HepG2 (cell line): ENCODE measurements at regions not wholly inside any gene's neighbourhood (a gene's known extent, or its start where the extent isn't known, plus 50 kb on each side); places are given as distances from the start of the nearest gene placed in this dataset.

Experiments
- ATAC-seq: fragments of 200-7000 bp; cut with Tn5 transposase; 3 replicates; pipeline ENCODE4 v1.9.1; 2020; ENCODE audit warnings: mild to moderate bottlenecking, moderate library complexity
- BruUV-seq: library from RNA; stranded (reverse); fragments of 400-500 nt; replicated peaks from 2 replicates; lab custom pipeline; 2021; lab: Mats Ljungman, UMichigan
- CTCF ChIA-PET: fragments of 300-600 bp; formaldehyde crosslinking; extraction: SDS; loops from one replicate; lab custom pipeline; 2021; ENCODE audit warnings: low total read pairs, inconsistent platforms, low intra/inter-chr PET ratio; lab: Yijun Ruan, JAX
- POLR2A ChIA-PET: fragments of 350-600 bp; sonication (Branson Sonifier 250); formaldehyde crosslinking; loops from one replicate; lab custom pipeline; 2020; ENCODE audit warnings: antibody characterized with exemption, inconsistent platforms; lab: Yijun Ruan, JAX
- DNase-seq: peaks from one replicate; pipeline ENCODE4 v3.0.0-alpha.2; 2015; ENCODE audit warnings: low spot score
- FAIRE-seq: peaks from 3 replicates; lab custom pipeline; 2011; peaks lifted over from hg19 to GRCh38; lab: Jason Lieb, UNC
- H2AFZ ChIP-seq: one replicate; pipeline ENCODE4 v1.6.1; 2011; ENCODE audit warnings: low read length, inconsistent platforms
- H3K27ac ChIP-seq: fragments of 300-600 bp; 3 replicates; pipeline ENCODE4 v1.8.0; 2011; ENCODE audit warnings: mixed run types, mild to moderate bottlenecking, mixed read lengths, low read length, inconsistent platforms; ENCODE audit not compliant: insufficient read depth; ENCODE audit errors: extremely low read length
- H3K27me3 ChIP-seq, 2 experiments: fragments of 200-600 bp in 1 of 2; 2 replicates in 1 of 2; 3 replicates in 1 of 2; pipeline versions ENCODE4 v1.6.0 to v1.8.0; 2011; ENCODE audit warnings: low read length in 2 of 2, mild to moderate bottlenecking in 2 of 2, moderate library complexity in 2 of 2, inconsistent platforms in 1 of 2; ENCODE audit not compliant: insufficient read depth in 2 of 2, control insufficient read depth in 1 of 2
- H3K36me3 ChIP-seq, 2 experiments: fragments of 200-600 bp in 1 of 2; replicated peaks in 1 of 2; 2 replicates in 1 of 2; 3 replicates in 1 of 2; pipeline versions ENCODE4 v1.5.1 to v1.8.0; 2011; ENCODE audit warnings: low read length in 2 of 2, inconsistent platforms in 1 of 2; ENCODE audit not compliant: insufficient read depth in 2 of 2, control insufficient read depth in 1 of 2
- H3K4me1 ChIP-seq: 2 replicates; pipeline ENCODE4 v1.5.1; 2012; ENCODE audit warnings: low read length, inconsistent platforms; ENCODE audit not compliant: insufficient read depth
- H3K4me2 ChIP-seq: 2 replicates; pipeline ENCODE4 v1.6.0; 2011; ENCODE audit warnings: low read depth, low read length, inconsistent platforms
- H3K4me3 ChIP-seq, 3 experiments: fragments of 200-600 bp in 1 of 3; sonication (generic), shearing (Covaris generic) in 1 of 3; replicated peaks in 1 of 3; 2 replicates each; pipeline ENCODE4 v1.5.1; 2011 to 2016; ENCODE audit warnings: low read length in 3 of 3, inconsistent platforms in 2 of 3, low read depth in 2 of 3, mild to moderate bottlenecking in 2 of 3, control low read depth in 1 of 3, mixed read lengths in 1 of 3; ENCODE audit not compliant: insufficient read depth in 1 of 3
- H3K79me2 ChIP-seq: one replicate; pipeline ENCODE4 v1.6.1; 2011; ENCODE audit warnings: low read length, inconsistent platforms; ENCODE audit not compliant: insufficient read depth
- H3K9ac ChIP-seq: 2 replicates; pipeline ENCODE4 v1.6.0; 2011; ENCODE audit warnings: mild to moderate bottlenecking, low read depth, low read length, inconsistent platforms; ENCODE audit not compliant: insufficient read depth
- H3K9me3 ChIP-seq: 2 replicates; pipeline ENCODE4 v1.5.1; 2012; ENCODE audit warnings: mild to moderate bottlenecking, low read length
- H4K20me1 ChIP-seq: 2 replicates; pipeline ENCODE4 v1.6.0; 2011; ENCODE audit warnings: inconsistent platforms, mild to moderate bottlenecking, low read length, moderate library complexity; ENCODE audit not compliant: insufficient read depth
- BRCA1 ChIP-seq: sonication (generic); formaldehyde crosslinking; IDR thresholded peaks from 2 replicates; pipeline ENCODE4 v1.4.0; 2020; ENCODE audit warnings: missing genetic modification reagents
- CBX1 ChIP-seq: IDR thresholded peaks from one replicate; pipeline ENCODE4 v1.6.1; 2016; ENCODE audit warnings: antibody characterized with exemption, low read depth
- E2F1 ChIP-seq: sonication (generic); formaldehyde crosslinking; IDR thresholded peaks from 2 replicates; pipeline ENCODE4 v1.5.0; 2020; ENCODE audit warnings: missing genetic modification reagents
- ELF1 ChIP-seq: sonication (generic); formaldehyde crosslinking; IDR thresholded peaks from 2 replicates; pipeline ENCODE4 v1.4.0; 2020; ENCODE audit warnings: missing genetic modification reagents
- GZF1 ChIP-seq: sonication (generic); formaldehyde crosslinking; IDR thresholded peaks from 2 replicates; pipeline ENCODE4 v1.5.1; 2020; ENCODE audit warnings: mild to moderate bottlenecking, missing genetic modification reagents
- IKZF1 ChIP-seq: fragments of 450-650 bp; IDR thresholded peaks from 2 replicates; pipeline ENCODE4 v1.7.1; 2016
- MBD4 ChIP-seq: IDR thresholded peaks from 2 replicates; pipeline ENCODE4 v1.6.1; 2012; ENCODE audit warnings: low read length, inconsistent platforms, borderline replicate concordance
- NFIB ChIP-seq: sonication (generic); formaldehyde crosslinking; IDR thresholded peaks from 2 replicates; pipeline ENCODE4 v1.9.0; 2021; ENCODE audit warnings: missing genetic modification reagents, mild to moderate bottlenecking, borderline replicate concordance
- THAP11 ChIP-seq: IDR thresholded peaks from 2 replicates; pipeline ENCODE4 v1.6.1; 2016; ENCODE audit warnings: missing biosample characterization, missing genetic modification reagents
- ZFP36L1 ChIP-seq: sonication (generic); formaldehyde crosslinking; IDR thresholded peaks from 2 replicates; pipeline ENCODE4 v1.8.0; 2022; ENCODE audit warnings: mild to moderate bottlenecking, missing genetic modification reagents, moderate library complexity
- ZKSCAN1 ChIP-seq: fragments of 150-350 bp; IDR thresholded peaks from 2 replicates; pipeline ENCODE4 v1.6.1; 2014; ENCODE audit warnings: low read length
- ZNF264 ChIP-seq: sonication (generic); formaldehyde crosslinking; IDR thresholded peaks from 2 replicates; pipeline ENCODE4 v1.4.0; 2020; ENCODE audit warnings: missing genetic modification reagents
- ZNF33B ChIP-seq: sonication (generic); formaldehyde crosslinking; IDR thresholded peaks from 2 replicates; pipeline ENCODE4 v1.5.1; 2020; ENCODE audit warnings: mild to moderate bottlenecking, missing genetic modification reagents
- ZNF496 ChIP-seq: sonication (generic); formaldehyde crosslinking; IDR thresholded peaks from 2 replicates; pipeline ENCODE4 v1.8.1; 2023; ENCODE audit warnings: mild to moderate bottlenecking, moderate library complexity, missing genetic modification reagents; ENCODE audit not compliant: insufficient replicate concordance
- ZNF549 ChIP-seq: sonication (generic); formaldehyde crosslinking; IDR thresholded peaks from 2 replicates; pipeline ENCODE4 v1.5.0; 2020; ENCODE audit warnings: missing genetic modification reagents
- ZNF556 ChIP-seq: sonication (generic); formaldehyde crosslinking; IDR thresholded peaks from 2 replicates; pipeline ENCODE4 v1.4.0; 2020; ENCODE audit warnings: mild to moderate bottlenecking, missing genetic modification reagents, borderline replicate concordance
- ZNF569 ChIP-seq: sonication (generic); formaldehyde crosslinking; IDR thresholded peaks from 2 replicates; pipeline ENCODE4 v1.5.0; 2020; ENCODE audit warnings: mild to moderate bottlenecking, missing genetic modification reagents, moderate library complexity, borderline replicate concordance
- ZNF660 ChIP-seq: sonication (generic); formaldehyde crosslinking; IDR thresholded peaks from 2 replicates; pipeline ENCODE4 v1.5.1; 2020; ENCODE audit warnings: mild to moderate bottlenecking, low read depth, missing genetic modification reagents, borderline replicate concordance
- ZSCAN29 ChIP-seq: sonication (generic); formaldehyde crosslinking; conservative IDR thresholded peaks from 2 replicates; pipeline ENCODE4 v1.4.0; 2020; ENCODE audit warnings: mild to moderate bottlenecking, missing genetic modification reagents
- WGBS: methylation state at CpG from one replicate; pipeline ENCODE4 v1.1.6; 2017; ENCODE audit warnings: low lambda C conversion rate; 5-methylcytosine and 5-hydroxymethylcytosine counted together
- in situ Hi-C: cut with HindIII; loops from 2 replicates; pipeline ENCODE4 v1.10.0; 2017; ENCODE audit warnings: low pct_unique_long_range_greater_than_20kb; ENCODE audit not compliant: extremely low pct_ligation_motif_present
- intact Hi-C: fragments of 100-400 bp; cut with micrococcal nuclease; formaldehyde crosslinking; loops from one replicate; pipeline ENCODE4 v1.10.0; 2022; ENCODE audit not compliant: unreplicated experiment
- TF ChIP-seq, protein P1 (sequence below): sonication (generic); formaldehyde crosslinking; IDR thresholded peaks from 2 replicates; pipeline ENCODE4 v1.4.0; 2020; ENCODE audit warnings: low read depth, mild to moderate bottlenecking, missing genetic modification reagents
- TF ChIP-seq, protein P2 (sequence below): sonication (generic); formaldehyde crosslinking; IDR thresholded peaks from 2 replicates; pipeline ENCODE4 v1.8.1; 2023; ENCODE audit warnings: mild to moderate bottlenecking, missing genetic modification reagents, borderline replicate concordance

GRCh38 chr3:95237783-95238182 lies 1174.9 kb downstream of the NSUN3 start:
- Histone ChIP-seq H3K27me3 (no peaks in the 10 kb centered on the region), H3K9me3 (no peaks in the 10 kb centered on the region), H3K4me2 (no peak overlapping the region), H4K20me1 (no peaks in the 10 kb centered on the region), H3K4me3 (no peak overlapping the region), H3K9ac (no peak overlapping the region), H3K27ac (no peak overlapping the region), H3K79me2 (no peaks in the 10 kb centered on the region), H3K36me3 (no peaks in the 10 kb centered on the region), H3K4me1 (no peaks in the 10 kb centered on the region), H2AFZ (no peak overlapping the region)
- ChIA-PET CTCF (no interaction called here), POLR2A (no interaction called here)
- no TSS peak for BruUV-seq
- 0% methylated on average over 2 of the region's 2 CpGs for WGBS
- in situ Hi-C loops (no loop called here), intact Hi-C loops (no loop called here)
- DNase-seq (no peak), FAIRE-seq (no peak), ATAC-seq (no peak)
- TF ChIP-seq GZF1 (peak; percentile 94), ZNF496 (CRISPR knock-in tag) (no peak)

GRCh38 chr3:95240395-95240794 lies 1177.5 kb downstream of the NSUN3 start:
- no peaks in the 10 kb centered on the region for H3K27me3 ChIP-seq
- ATAC-seq, result no peak
- in situ Hi-C loops (no loop called here), intact Hi-C loops (no loop called here)
- no peak for DNase-seq
- CTCF ChIA-PET, result no interaction called here
- no peak overlapping the region for H3K27ac ChIP-seq
- no peaks in the 10 kb centered on the region for H4K20me1 ChIP-seq
- no peaks in the 10 kb centered on the region for H3K4me1 ChIP-seq
- FAIRE-seq, result no peak
- H3K36me3 ChIP-seq, result no peaks in the 10 kb centered on the region
- no peak overlapping the region for H3K9ac ChIP-seq
- H2AFZ ChIP-seq, result no peak overlapping the region
- no peaks in the 10 kb centered on the region for H3K9me3 ChIP-seq
- POLR2A ChIA-PET, result no interaction called here
- 0% methylated on average over 2 of the region's 2 CpGs for WGBS
- no peaks in the 10 kb centered on the region for H3K79me2 ChIP-seq
- TF ChIP-seq ZFP36L1 (no peak), ZKSCAN1 (no peak), ZNF569 (no peak), ZNF556 (CRISPR knock-in tag) (no peak), IKZF1 (no peak), ZNF660 (CRISPR knock-in tag) (no peak), ZNF549 (no peak), ZNF33B (CRISPR knock-in tag) (no peak), E2F1 (CRISPR knock-in tag) (no peak), ELF1 (CRISPR knock-in tag) (no peak), NFIB (CRISPR knock-in tag) (no peak), BRCA1 (no peak), THAP11 (CRISPR knock-in tag) (no peak), ZNF264 (CRISPR knock-in tag) (no peak), ZSCAN29 (CRISPR knock-in tag) (no peak), CBX1 (no peak), MBD4 (no peak)
- TF ChIP-seq, protein P1, sequence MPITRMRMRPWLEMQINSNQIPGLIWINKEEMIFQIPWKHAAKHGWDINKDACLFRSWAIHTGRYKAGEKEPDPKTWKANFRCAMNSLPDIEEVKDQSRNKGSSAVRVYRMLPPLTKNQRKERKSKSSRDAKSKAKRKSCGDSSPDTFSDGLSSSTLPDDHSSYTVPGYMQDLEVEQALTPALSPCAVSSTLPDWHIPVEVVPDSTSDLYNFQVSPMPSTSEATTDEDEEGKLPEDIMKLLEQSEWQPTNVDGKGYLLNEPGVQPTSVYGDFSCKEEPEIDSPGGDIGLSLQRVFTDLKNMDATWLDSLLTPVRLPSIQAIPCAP (CRISPR knock-in tag), result no peak
- TF ChIP-seq, protein P2, sequence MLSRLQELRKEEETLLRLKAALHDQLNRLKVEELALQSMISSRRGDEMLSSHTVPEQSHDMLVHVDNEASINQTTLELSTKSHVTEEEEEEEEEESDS (CRISPR knock-in tag), result no peak
- no peak overlapping the region for H3K4me2 ChIP-seq
- BruUV-seq, result no TSS peak
- no peak overlapping the region for H3K4me3 ChIP-seq
